IPS DF 6.9 (cell line): ENCODE measurements at regions not wholly inside any gene's neighbourhood (a gene's known extent, or its start where the extent isn't known, plus 50 kb on each side); places are given as distances from the start of the nearest gene placed in this dataset.

Source experiments
- DNase-seq: peaks from one replicate; pipeline ENCODE4 v3.0.0-alpha.2; 2013; ENCODE audit warnings: low read depth, low spot score
- H3K27ac ChIP-seq: one replicate; pipeline ENCODE4 v1.5.1; 2013; ENCODE audit warnings: low read length, control low read depth
- H3K27me3 ChIP-seq: 2 replicates; pipeline ENCODE4 v1.6.1; 2013; ENCODE audit warnings: mild to moderate bottlenecking, low read length; ENCODE audit not compliant: control insufficient read depth, insufficient read depth
- H3K36me3 ChIP-seq: 2 replicates; pipeline ENCODE4 v1.6.1; 2013; ENCODE audit warnings: low read length; ENCODE audit not compliant: control insufficient read depth, insufficient read depth
- H3K4me1 ChIP-seq: 2 replicates; pipeline ENCODE4 v1.6.1; 2013; ENCODE audit warnings: low read length; ENCODE audit not compliant: control insufficient read depth, insufficient read depth
- H3K4me3 ChIP-seq: 2 replicates; pipeline ENCODE4 v1.5.1; 2013; ENCODE audit warnings: mild to moderate bottlenecking, low read length
- H3K9me3 ChIP-seq: 2 replicates; pipeline ENCODE4 v1.6.1; 2013; ENCODE audit warnings: low read length, inconsistent platforms; ENCODE audit not compliant: control insufficient read depth, insufficient read depth
- WGBS: extraction: QIAGEN DNeasy Blood & Tissue Kit; methylation state at CpG from one replicate; pipeline ENCODE4 v1.1.7; 2013; ENCODE audit warnings: mixed read lengths, missing lambda C conversion rate; ENCODE audit not compliant: insufficient read length, insufficient coverage; 5-methylcytosine and 5-hydroxymethylcytosine counted together

- Histone ChIP-seq H3K4me3 (no peak overlapping the region), H3K9me3 (no peaks in the 10 kb centered on the region), H3K36me3 (no peaks in the 10 kb centered on the region), H3K27ac (no peak overlapping the region), H3K4me1 (no peaks in the 10 kb centered on the region), H3K27me3 (no peaks in the 10 kb centered on the region)
- WGBS = no CpG with 5 or more reads among the region's 4 CpGs
- no peak for DNase-seq
These were observed 292.1 kb upstream of the NRXN1 start for GRCh38 chr2:51324051-51324450.

DNA sequence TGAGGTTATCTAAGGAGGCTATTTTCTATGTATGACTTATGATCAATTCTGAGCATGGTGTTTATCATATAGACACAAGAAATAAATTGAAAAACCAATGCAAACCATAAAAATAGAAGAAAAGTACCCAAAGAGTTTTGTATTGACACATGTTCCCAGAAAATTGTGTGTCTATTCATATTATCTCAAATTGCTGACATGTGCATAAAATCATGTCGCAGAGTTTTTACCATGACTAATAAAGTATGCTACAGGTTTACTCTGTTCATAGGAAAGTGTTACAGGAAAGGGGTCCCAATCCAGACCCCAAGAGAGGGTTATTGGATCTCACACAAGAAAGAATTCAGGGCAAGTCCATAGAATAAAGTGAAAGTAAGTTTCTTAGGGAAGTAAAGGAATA lies 290.7 kb upstream of the NRXN1 start:
- no peaks in the 10 kb centered on the region; the same call in 1 of the 2 replicates for H3K9me3 ChIP-seq
- H3K4me3 ChIP-seq = no peak overlapping the region
- no peak overlapping the region for H3K27ac ChIP-seq
- DNase-seq = no peak
- no peaks in the 10 kb centered on the region for H3K4me1 ChIP-seq
- no CpG with 5 or more reads among the region's 1 CpG for WGBS
- no peaks in the 10 kb centered on the region for H3K27me3 ChIP-seq
- no peaks in the 10 kb centered on the region for H3K36me3 ChIP-seq

- no peaks in the 10 kb centered on the region for H3K27me3 ChIP-seq
- no peaks in the 10 kb centered on the region for H3K36me3 ChIP-seq
- H3K9me3 ChIP-seq = no peaks in the 10 kb centered on the region
- no peak overlapping the region for H3K27ac ChIP-seq
- H3K4me1 ChIP-seq = no peaks in the 10 kb centered on the region
- no peak for DNase-seq
- WGBS = no CpG with 5 or more reads among the region's 1 CpG
- H3K4me3 ChIP-seq = no peak overlapping the region
These were observed 272.4 kb upstream of the NRXN1 start for GRCh38 chr2:51304311-51304710.

DNA sequence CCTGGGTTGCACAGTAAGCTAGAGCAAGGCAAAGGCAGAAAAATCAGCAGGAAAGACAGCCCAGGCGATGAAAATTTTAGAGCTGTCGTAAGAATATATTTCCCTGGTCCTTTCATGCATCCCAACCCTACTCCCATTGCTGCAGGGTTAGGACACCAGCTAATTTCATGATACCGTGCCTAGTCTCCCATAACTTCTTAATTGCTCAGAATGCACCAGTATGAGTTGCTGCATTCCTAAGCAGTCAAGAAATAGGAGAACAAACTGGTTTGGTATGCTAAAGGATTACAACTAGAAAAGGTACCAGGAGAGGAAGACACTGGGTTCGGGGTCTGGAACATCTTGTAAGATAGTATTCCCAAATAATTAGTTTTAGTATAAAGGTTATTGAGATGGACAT lies 269.4 kb upstream of the NRXN1 start:
- Histone ChIP-seq H3K36me3 (no peaks in the 10 kb centered on the region), H3K4me3 (no peak overlapping the region), H3K27me3 (no peaks in the 10 kb centered on the region), H3K4me1 (no peaks in the 10 kb centered on the region), H3K9me3 (no peaks in the 10 kb centered on the region), H3K27ac (no peak overlapping the region)
- no peak for DNase-seq
- no CpG with 5 or more reads among the region's 4 CpGs for WGBS

GRCh38 chr2:51299370-51299769 lies 267.4 kb upstream of the NRXN1 start:
- no peaks in the 10 kb centered on the region for H3K27me3 ChIP-seq
- no peak overlapping the region for H3K4me3 ChIP-seq
- no peak overlapping the region for H3K27ac ChIP-seq
- no peaks in the 10 kb centered on the region for H3K4me1 ChIP-seq
- no peaks in the 10 kb centered on the region for H3K9me3 ChIP-seq
- WGBS = no CpG with 5 or more reads among the region's 1 CpG
- H3K36me3 ChIP-seq = no peaks in the 10 kb centered on the region
- DNase-seq = no peak

- no peak overlapping the region for H3K4me3 ChIP-seq
- H3K27me3 ChIP-seq = no peaks in the 10 kb centered on the region
- H3K9me3 ChIP-seq = no peaks in the 10 kb centered on the region
- no peaks in the 10 kb centered on the region for H3K4me1 ChIP-seq
- H3K36me3 ChIP-seq = no peaks in the 10 kb centered on the region
- H3K27ac ChIP-seq = no peak overlapping the region
- no peak for DNase-seq
- no CpG with 5 or more reads among the region's 1 CpG for WGBS
These were observed 265.6 kb upstream of the NRXN1 start for GRCh38 chr2:51297488-51297887.

DNA sequence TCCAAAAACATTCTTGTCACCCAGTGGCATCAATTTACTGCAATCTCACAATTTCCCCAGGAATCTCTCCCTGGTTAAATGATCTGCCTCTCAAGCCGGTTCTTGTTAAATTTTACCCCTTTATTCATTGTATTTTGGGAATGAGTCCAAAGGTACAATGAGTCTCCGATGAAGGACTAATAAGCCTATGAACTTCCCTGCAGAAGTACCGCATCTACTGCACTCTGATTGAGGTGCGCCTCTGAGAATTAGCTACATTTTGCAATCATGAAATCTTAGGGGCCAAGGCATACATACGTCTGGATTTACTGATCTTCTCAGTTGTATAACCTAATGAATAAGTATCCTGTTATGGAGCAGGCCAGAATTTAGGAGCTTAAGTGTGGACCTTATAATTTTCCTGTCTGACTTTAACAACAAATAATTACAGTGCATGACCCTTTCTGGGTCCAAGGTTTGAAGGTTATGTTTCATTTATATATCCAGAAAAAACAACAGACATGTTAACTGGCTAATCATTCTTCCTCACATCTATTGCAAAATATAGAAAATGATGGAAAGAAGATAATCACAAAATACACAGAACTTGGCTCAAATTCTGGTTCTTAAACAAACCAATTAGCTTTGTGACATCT lies 261.8 kb upstream of the NRXN1 start:
- DNase-seq = no peak
- Histone ChIP-seq H3K36me3 (no peaks in the 10 kb centered on the region), H3K4me1 (no peaks in the 10 kb centered on the region), H3K27ac (no peak overlapping the region), H3K27me3 (no peaks in the 10 kb centered on the region), H3K4me3 (no peak overlapping the region), H3K9me3 (no peaks in the 10 kb centered on the region)
- WGBS = no CpG with 5 or more reads among the region's 5 CpGs

DNA sequence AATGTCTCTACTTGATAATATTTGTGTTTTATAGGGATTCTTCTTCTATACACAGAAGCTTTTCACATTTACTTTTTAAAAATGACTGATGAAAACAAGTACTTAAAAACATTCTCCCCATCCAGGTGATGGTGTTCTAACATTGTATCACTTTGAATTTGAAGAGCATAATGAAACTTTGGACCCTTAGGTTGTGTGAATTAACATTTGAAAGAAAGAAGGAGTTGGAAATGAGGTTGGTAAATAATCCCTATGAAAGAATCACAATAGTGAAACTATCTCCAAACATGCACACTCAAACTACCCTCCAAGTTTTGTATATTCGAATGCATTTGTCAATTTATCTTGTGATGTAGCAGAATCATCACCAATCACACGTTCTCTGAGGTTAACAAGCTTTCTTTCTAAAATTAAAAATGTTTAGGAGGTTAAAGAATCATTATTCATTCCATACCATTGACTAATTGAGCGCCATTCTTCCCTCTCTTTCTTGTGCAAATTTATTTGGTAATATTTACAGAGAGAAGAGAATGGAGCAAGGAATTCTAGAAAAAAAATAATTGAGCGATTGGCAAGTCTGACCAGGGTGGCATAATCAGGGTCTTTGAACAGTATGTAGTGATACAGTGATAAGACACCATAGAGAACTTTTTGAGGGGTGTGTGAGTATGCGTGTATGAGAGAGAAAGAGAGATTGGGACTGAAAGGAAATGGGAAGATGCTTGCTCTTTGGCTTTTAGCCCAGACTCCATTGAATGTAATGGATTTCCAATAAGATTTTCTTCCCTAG lies 260.0 kb upstream of the NRXN1 start:
- Histone ChIP-seq H3K36me3 (no peaks in the 10 kb centered on the region), H3K9me3 (no peaks in the 10 kb centered on the region), H3K4me1 (no peaks in the 10 kb centered on the region), H3K27me3 (no peaks in the 10 kb centered on the region), H3K27ac (no peak overlapping the region), H3K4me3 (no peak overlapping the region)
- WGBS = no CpG with 5 or more reads among the region's 5 CpGs
- no peak for DNase-seq

- no peaks in the 10 kb centered on the region for H3K36me3 ChIP-seq
- DNase-seq = no peak
- no peaks in the 10 kb centered on the region for H3K9me3 ChIP-seq
- H3K27me3 ChIP-seq = no peaks in the 10 kb centered on the region
- WGBS = no CpG with 5 or more reads among the region's 2 CpGs
- H3K4me1 ChIP-seq = no peaks in the 10 kb centered on the region
- no peak overlapping the region for H3K27ac ChIP-seq
- no peak overlapping the region for H3K4me3 ChIP-seq
These were observed 258.8 kb upstream of the NRXN1 start for GRCh38 chr2:51290725-51291124.

- H3K27ac ChIP-seq = no peak overlapping the region
- WGBS = no CpG with 5 or more reads among the region's 1 CpG
- no peaks in the 10 kb centered on the region for H3K9me3 ChIP-seq
- no peaks in the 10 kb centered on the region for H3K36me3 ChIP-seq
- no peak for DNase-seq
- no peaks in the 10 kb centered on the region for H3K4me1 ChIP-seq
- no peak overlapping the region for H3K4me3 ChIP-seq
- no peaks in the 10 kb centered on the region for H3K27me3 ChIP-seq
These were observed 257.1 kb upstream of the NRXN1 start for GRCh38 chr2:51289045-51289444.

GRCh38 chr2:51268191-51268590 lies 236.3 kb upstream of the NRXN1 start:
- no peaks in the 10 kb centered on the region for H3K9me3 ChIP-seq
- H3K4me3 ChIP-seq = no peak overlapping the region
- H3K27me3 ChIP-seq = no peaks in the 10 kb centered on the region
- H3K27ac ChIP-seq = no peak overlapping the region
- no peaks in the 10 kb centered on the region; the same call in 1 of the 2 replicates for H3K36me3 ChIP-seq
- H3K4me1 ChIP-seq = no peaks in the 10 kb centered on the region; the same call in none of the 2 replicates
- no CpG with 5 or more reads among the region's 1 CpG for WGBS
- no peak for DNase-seq
